IPS DF 4.7 (cell line): ENCODE measurements at regions not wholly inside any gene's neighbourhood (a gene's known extent, or its start where the extent isn't known, plus 50 kb on each side); places are given as distances from the start of the nearest gene placed in this dataset.
"Not testable (repeated sequence)": the region's sequence is repeated elsewhere in the genome, so short reads cannot be mapped to it uniquely, and the experiment has no call there.

ENCODE experiments used
- DNase-seq: peaks from one replicate; pipeline ENCODE4 v3.0.0-alpha.2; 2013; ENCODE audit warnings: low spot score; ENCODE audit errors: extremely low read depth

DNA sequence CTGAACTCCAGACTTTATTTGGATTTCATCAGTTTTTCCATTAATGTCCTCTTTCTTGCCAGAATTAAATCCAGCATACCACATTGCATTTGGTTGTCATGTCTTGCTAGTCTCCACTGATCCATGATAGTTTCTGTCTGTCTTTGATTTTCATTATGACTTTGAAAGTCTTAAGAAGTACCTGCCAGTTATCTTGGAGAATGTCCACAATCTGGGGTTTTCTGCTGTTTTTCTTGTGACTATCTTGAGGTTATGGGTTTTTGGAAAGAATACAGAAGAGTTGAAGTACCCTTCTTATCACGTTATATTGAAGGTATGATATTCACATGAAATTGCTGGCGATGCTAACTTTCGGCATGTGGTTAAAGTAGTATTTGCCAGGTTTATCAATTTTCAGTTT, 282.3 kb upstream of the PRICKLE1 start:
- DNase-seq: no peak

DNA sequence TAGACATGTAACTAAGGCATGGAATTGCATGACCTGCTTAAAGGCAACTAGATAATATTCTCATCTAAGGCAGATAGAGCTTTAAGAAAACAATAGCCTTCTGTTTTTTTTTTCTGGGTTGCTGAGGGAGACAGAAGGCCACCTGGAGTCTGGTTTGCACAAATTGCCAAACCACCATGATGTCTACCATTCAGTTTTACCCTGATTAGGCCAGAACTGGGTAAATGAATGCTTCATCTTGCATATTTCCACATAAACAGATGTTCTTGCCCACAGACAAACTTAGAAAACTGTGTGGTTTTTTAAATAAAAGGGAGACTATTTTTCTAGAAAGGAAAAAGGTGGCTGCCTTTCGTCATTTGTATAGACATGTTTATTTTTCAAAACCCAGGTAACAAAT, 278.7 kb upstream of the PRICKLE1 start:
- DNase-seq: no peak

DNA sequence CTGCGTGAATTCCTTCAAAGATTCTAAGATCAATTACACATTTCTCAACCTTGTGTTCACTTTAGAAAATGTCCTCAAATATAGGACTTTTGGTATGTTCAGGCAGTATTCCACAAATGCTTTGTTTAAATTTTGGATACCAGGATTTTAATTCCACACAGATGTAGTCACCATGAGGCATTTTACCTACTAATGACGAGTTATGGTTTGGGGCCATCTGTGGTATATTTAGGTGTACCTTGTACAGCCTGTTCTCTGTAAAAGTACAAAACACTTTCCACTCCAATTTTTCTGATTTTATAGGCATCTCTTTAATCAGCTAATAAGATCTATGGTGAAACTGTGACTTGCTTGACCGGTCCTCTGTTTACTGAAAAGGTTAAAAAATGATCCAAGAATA, 275.7 kb upstream of the PRICKLE1 start:
- no peak for DNase-seq

GRCh38 chr12:42862055-42862454, 272.5 kb upstream of the PRICKLE1 start:
- DNase-seq: no peak

- DNase-seq: not testable (repeated sequence)
These were observed 270.8 kb upstream of the PRICKLE1 start for GRCh38 chr12:42860331-42860730.

- no peak for DNase-seq
These were observed 270.1 kb upstream of the PRICKLE1 start for GRCh38 chr12:42859612-42860011.

DNA sequence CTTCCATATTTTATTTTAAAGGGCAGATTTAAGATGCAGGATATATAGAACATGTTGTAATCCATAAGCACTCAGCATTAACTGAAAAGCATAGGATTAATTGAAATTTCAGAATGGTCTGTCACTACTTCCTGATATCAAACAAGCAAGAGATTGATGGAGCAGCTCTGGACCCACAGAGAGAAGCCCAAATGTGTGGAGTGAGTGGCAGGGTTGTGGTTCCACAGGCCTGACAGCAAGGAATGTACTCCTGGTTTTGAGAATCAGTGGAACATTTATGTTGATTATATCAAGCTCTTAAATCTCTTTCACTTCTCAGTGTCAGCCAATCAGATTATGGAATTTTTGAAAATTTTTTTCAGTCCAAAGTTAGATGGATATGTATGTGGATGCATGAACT, 267.6 kb upstream of the PRICKLE1 start:
- DNase-seq: no peak

GRCh38 chr12:42855362-42855950, 265.9 kb upstream of the PRICKLE1 start:
- DNase-seq: no peak

- no peak for DNase-seq
These were observed 265.3 kb upstream of the PRICKLE1 start for GRCh38 chr12:42854826-42855225.

DNA sequence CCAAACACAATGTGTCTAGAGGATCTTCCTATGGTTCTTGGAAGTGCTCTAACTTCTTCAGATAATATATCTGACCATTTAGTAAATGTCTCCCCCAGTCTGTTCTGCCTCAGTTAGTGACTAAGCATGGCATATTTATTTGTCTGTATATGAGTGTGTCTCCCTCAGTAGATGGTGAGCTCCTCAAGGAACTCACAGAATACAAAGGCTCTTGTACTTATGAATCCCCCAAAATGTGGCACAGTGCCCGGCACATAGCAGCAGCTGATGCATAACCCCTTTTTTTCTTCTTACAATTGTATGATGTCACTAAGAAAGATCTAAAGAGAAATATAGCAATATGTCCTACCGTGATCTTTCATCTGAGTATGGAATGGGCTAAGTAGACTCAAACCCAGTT, 264.7 kb upstream of the PRICKLE1 start:
- DNase-seq: no peak

DNA sequence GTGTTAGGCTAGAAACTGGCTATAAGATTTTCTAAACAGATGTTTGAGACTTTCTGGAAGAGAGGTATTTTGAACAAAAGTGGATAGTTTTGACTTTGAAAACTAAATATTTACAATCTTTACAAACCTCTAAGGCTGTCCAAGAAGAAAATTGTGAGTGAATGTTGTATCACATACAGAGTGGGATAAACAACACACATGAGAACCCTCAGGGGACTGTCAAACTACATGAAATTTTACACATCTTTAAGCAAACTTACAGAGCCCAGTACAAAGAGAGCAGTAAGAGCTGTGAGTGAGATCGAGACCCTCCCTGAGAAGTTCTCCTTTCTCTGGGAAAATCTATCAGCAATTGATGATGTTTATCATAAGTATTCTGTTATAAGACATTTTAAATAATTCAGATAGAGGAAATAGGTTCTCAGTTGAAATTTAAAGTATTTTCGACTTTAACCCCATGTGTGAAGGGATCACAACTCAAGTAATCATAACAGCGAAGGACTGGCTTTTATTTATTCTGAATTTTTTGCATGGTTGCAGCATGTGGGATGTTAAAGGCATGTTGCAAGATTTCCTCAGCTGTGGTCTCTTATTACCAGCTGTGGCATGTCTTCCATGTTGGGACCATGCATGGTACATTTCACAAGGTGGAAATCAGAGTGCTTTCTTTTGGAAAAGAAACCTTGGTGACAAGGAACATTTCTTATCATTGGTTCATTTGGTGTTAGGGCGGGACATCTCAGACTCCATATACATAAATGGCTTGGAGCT, 264.0 kb upstream of the PRICKLE1 start:
- DNase-seq: no peak

DNA sequence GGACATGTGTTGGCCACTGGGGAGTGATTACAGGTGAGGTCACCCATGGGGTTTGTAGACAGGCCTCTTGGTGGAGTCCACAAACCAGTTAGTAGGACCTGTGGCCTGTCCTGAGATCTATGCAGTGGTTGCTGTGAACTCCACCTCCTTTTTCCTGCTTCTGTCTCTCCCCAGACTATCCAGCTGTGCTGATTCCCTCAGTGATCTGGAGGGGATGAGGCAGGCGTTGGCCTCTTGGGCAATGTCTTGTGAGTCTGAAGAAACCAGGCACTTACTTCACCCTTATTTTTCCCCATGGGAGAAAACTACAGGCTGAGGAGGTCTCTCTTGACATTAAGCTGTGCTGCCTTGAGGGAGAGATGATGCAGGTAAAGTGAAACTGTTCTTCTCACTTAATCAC, 257.2 kb upstream of the PRICKLE1 start:
- no peak for DNase-seq

DNA sequence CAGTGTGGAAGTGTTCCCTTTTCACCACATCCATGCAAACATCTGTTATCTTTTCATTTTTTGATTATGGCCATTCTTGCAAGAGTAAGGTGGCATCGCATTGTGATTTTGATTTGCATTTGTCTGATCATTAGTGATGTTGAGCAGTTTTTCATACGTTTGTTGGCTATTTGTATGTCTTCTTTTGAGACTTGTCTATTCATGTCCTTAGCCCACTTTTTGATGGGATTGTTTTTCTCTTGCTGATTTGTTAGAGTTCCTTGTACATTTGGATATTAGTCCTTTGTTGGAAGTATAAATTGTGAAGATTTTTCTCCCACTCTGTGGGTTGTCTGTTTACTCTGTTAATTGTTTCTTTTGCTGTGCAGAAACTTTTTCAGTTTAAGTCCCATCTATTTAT, 244.5 kb upstream of the PRICKLE1 start:
- DNase-seq: no peak

DNA sequence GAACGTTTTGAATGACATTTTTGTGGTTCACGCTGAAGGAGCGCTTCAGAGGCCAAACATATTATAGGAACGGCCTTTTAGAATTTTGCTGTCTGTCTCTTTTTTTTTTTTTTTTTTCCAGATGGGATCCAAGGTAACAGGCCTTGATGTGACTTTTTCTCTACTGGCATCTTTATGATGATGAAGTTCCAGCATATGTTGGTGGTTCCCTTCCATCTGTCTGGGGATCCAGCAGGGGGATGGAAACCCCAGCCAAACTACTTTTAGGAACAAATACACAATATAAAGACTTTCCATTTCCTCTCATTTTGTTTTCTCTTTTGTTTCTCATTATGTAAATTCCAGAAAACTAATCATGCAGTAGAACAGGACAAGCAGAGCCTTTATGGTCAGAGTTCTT, 239.3 kb upstream of the PRICKLE1 start:
- no peak for DNase-seq

GRCh38 chr12:42824327-42824726, 234.8 kb upstream of the PRICKLE1 start:
- no peak for DNase-seq

- DNase-seq: no peak
These were observed 234.1 kb upstream of the PRICKLE1 start for GRCh38 chr12:42823679-42824078.

DNA sequence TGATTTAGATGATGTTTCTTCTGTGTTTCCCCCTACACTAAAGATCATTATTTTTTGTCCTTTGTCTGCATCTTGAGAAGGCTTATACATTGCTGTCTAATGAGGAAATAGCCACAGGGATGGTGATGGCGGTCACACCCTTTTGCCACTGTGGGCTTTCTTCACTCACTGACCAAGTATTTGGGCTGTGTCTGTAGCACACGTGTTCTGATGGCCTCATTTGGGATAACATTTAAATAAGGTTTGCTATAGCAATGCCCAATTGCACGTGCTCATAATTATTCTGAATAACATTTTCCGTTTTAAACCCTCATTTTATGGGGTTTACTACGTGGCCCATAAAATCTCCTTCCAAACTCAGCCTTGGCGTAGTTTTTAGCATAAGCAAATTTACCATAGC, 230.3 kb upstream of the PRICKLE1 start:
- DNase-seq: no peak

- DNase-seq: no peak
These were observed 225.5 kb upstream of the PRICKLE1 start for GRCh38 chr12:42815068-42815467.

GRCh38 chr12:42812871-42813270, 223.3 kb upstream of the PRICKLE1 start:
- DNase-seq: no peak

- DNase-seq: no peak
These were observed 222.5 kb upstream of the PRICKLE1 start for GRCh38 chr12:42812086-42812485.

GRCh38 chr12:42810006-42810405, 220.5 kb upstream of the PRICKLE1 start:
- no peak for DNase-seq

GRCh38 chr12:42809226-42809625, 219.7 kb upstream of the PRICKLE1 start:
- no peak for DNase-seq

- no peak for DNase-seq
These were observed 218.2 kb upstream of the PRICKLE1 start for GRCh38 chr12:42807766-42808165.
